CD14-positive monocyte (primary cell): ENCODE measurements at regions not wholly inside any gene's neighbourhood (a gene's known extent, or its start where the extent isn't known, plus 50 kb on each side); places are given as distances from the start of the nearest gene placed in this dataset.

Source experiments
- DNase-seq, 3 donors: peaks; one replicate each; pipeline ENCODE4 v3.0.0-alpha.2; 2011 to 2022
- H2AFZ ChIP-seq: 2 replicates; pipeline ENCODE4 v1.6.0; 2012; ENCODE audit warnings: mild to moderate bottlenecking, low read depth, low read length, inconsistent platforms; ENCODE audit not compliant: insufficient read depth, poor library complexity, severe bottlenecking
- H3K27ac ChIP-seq, 2 donors: 1 replicate in 1 of 2; 2 replicates in 1 of 2; pipeline ENCODE4 v1.5.1; 2012 to 2013; ENCODE audit warnings: low read length in 2 of 2, control low read depth in 1 of 2, inconsistent platforms in 1 of 2, low read depth in 1 of 2, mild to moderate bottlenecking in 1 of 2
- H3K27me3 ChIP-seq, 2 donors: one replicate each; pipeline versions ENCODE4 v1.6.0 to v1.6.1; 2011 to 2013; ENCODE audit warnings: low read length in 2 of 2; ENCODE audit not compliant: control insufficient read depth in 2 of 2, insufficient read depth in 2 of 2
- H3K36me3 ChIP-seq, 2 donors: replicated peaks in 1 of 2; 1 replicate in 1 of 2; 2 replicates in 1 of 2; pipeline versions ENCODE4 v1.5.1 to v1.6.1; 2012 to 2013; ENCODE audit warnings: low read length in 2 of 2, control low read depth in 1 of 2, inconsistent platforms in 1 of 2, mild to moderate bottlenecking in 1 of 2; ENCODE audit not compliant: insufficient read depth in 2 of 2, control insufficient read depth in 1 of 2
- H3K4me1 ChIP-seq, 2 donors: 1 replicate in 1 of 2; 2 replicates in 1 of 2; pipeline versions ENCODE4 v1.5.1 to v1.6.1; 2012 to 2013; ENCODE audit warnings: low read length in 2 of 2, control low read depth in 1 of 2, inconsistent platforms in 1 of 2, mild to moderate bottlenecking in 1 of 2, moderate library complexity in 1 of 2; ENCODE audit not compliant: insufficient read depth in 2 of 2, control insufficient read depth in 1 of 2
- H3K4me2 ChIP-seq: replicated peaks from 2 replicates; pipeline ENCODE3; 2012; ENCODE audit warnings: low read length, moderate library complexity, mild to moderate bottlenecking; ENCODE audit not compliant: poor library complexity, severe bottlenecking; ENCODE audit errors: extremely low read depth
- H3K4me3 ChIP-seq, 3 experiments: fragments of 200-600 bp in 1 of 3; sonication (generic) in 1 of 3; replicated peaks in 1 of 3; 1 replicate in 2 of 3; 2 replicates in 1 of 3; pipeline ENCODE4 v1.5.1; 2011 to 2013; ENCODE audit warnings: low read length in 3 of 3, mild to moderate bottlenecking in 3 of 3, control low read depth in 2 of 3, low read depth in 2 of 3, inconsistent platforms in 1 of 3, moderate library complexity in 1 of 3
- H3K79me2 ChIP-seq: 2 replicates; pipeline ENCODE4 v1.6.0; 2012; ENCODE audit warnings: mild to moderate bottlenecking, control low read depth, inconsistent platforms, low read length, moderate library complexity; ENCODE audit not compliant: insufficient read depth
- H3K9ac ChIP-seq: 2 replicates; pipeline ENCODE4 v1.6.0; 2017; ENCODE audit warnings: low read length, mild to moderate bottlenecking; ENCODE audit not compliant: insufficient read depth, poor library complexity, severe bottlenecking
- H3K9me3 ChIP-seq, 2 donors: replicated peaks in 1 of 2; 1 replicate in 1 of 2; 2 replicates in 1 of 2; pipeline versions ENCODE4 v1.5.1 to v1.6.1; 2012 to 2013; ENCODE audit warnings: low read length in 2 of 2, control low read depth in 1 of 2; ENCODE audit not compliant: control insufficient read depth in 1 of 2, insufficient read depth in 1 of 2
- H4K20me1 ChIP-seq: 2 replicates; pipeline ENCODE4 v1.6.0; 2012; ENCODE audit warnings: mild to moderate bottlenecking, low read length, control low read depth, moderate library complexity; ENCODE audit not compliant: insufficient read depth
- H3K27ac Mint-ChIP-seq, 7 donors: one replicate each; pipeline ENCODE4 v1.8.0; 2020; ENCODE audit warnings: mild to moderate bottlenecking in 7 of 7, mixed read lengths in 7 of 7, moderate library complexity in 6 of 7, inconsistent platforms in 2 of 7
- H3K27me3 Mint-ChIP-seq, 3 donors: one replicate each; pipeline ENCODE4 v1.8.0; 2021 to 2022; ENCODE audit warnings: low read depth in 3 of 3, mild to moderate bottlenecking in 3 of 3, mixed read lengths in 3 of 3, moderate library complexity in 3 of 3, inconsistent platforms in 1 of 3
- H3K36me3 Mint-ChIP-seq, 2 donors: one replicate each; pipeline ENCODE4 v1.8.0; 2020; ENCODE audit warnings: mixed read lengths in 2 of 2, inconsistent platforms in 1 of 2, mild to moderate bottlenecking in 1 of 2
- H3K4me1 Mint-ChIP-seq: one replicate; pipeline ENCODE4 v1.8.0; 2020; ENCODE audit warnings: mild to moderate bottlenecking, mixed read lengths
- H3K4me3 Mint-ChIP-seq, 2 donors: one replicate each; pipeline ENCODE4 v1.8.0; 2020; ENCODE audit warnings: mild to moderate bottlenecking in 2 of 2, mixed read lengths in 2 of 2, moderate library complexity in 1 of 2
- H3K9me3 Mint-ChIP-seq, 7 donors: one replicate each; pipeline ENCODE4 v1.8.0; 2020 to 2022; ENCODE audit warnings: mixed read lengths in 7 of 7, mild to moderate bottlenecking in 6 of 7, moderate library complexity in 6 of 7, inconsistent platforms in 2 of 7
- WGBS: methylation state at CpG from one replicate; pipeline ENCODE4 v1.1.5; 2013; ENCODE audit warnings: missing lambda C conversion rate; ENCODE audit not compliant: insufficient coverage; 5-methylcytosine and 5-hydroxymethylcytosine counted together
- intact Hi-C, 2 donors: fragments of 100-400 bp; cut with micrococcal nuclease; formaldehyde crosslinking; loops; one replicate each; pipeline versions ENCODE4 v1.15.0 to v1.15.1; 2023
- TF ChIP-seq, protein P1 (sequence below): fragments of 200-600 bp; IDR thresholded peaks from one replicate; pipeline ENCODE4 v1.8.0; 2022; ENCODE audit warnings: antibody characterized with exemption, mild to moderate bottlenecking

DNA sequence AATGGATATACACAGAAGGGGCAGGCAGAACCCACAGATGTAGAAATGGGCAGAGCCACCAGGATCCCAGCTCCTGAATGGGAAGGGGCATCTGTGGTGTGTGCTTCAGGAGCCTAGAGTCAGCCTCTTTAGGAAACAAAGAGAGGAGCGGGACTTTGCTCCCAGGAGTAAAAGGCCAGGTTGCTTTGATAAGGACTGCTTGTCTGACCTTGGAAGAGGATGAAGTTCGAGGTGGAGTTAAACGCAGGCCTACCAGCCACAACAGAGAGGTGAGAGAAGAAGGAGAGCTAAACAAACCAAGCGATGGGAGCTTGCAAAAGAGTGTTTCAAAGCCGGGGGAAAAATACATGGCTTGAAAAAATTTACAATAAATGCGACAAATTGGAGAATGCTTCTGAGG, 49.9 kb upstream of the TMPRSS2 start:
- Histone ChIP-seq H3K4me3 (no peak overlapping the region), H3K27me3 (no peaks in the 10 kb centered on the region), H3K4me2 (no peak overlapping the region), H3K4me1 (no peaks in the 10 kb centered on the region), H3K79me2 (no peaks in the 10 kb centered on the region), H3K36me3 (no peaks in the 10 kb centered on the region), H3K9me3 (no peaks in the 10 kb centered on the region), H3K27ac (no peak overlapping the region), H2AFZ (no peak overlapping the region), H3K9ac (no peak overlapping the region), H4K20me1 (no peaks in the 10 kb centered on the region)
- no peak for DNase-seq
- Mint-ChIP-seq H3K9me3 (peaks cover 0 to 2% (median 0%) of the 10 kb centered on the region in 7 donors), H3K4me3 (peak overlapping the region in 1 of 2 donors; percentile 43), H3K27ac (no peak overlapping the region), H3K4me1 (no peaks in the 10 kb centered on the region), H3K36me3 (no peaks in the 10 kb centered on the region), H3K27me3 (peaks cover 6% of the 10 kb centered on the region in 3 donors)
- intact Hi-C loops: no loop called here
- TF ChIP-seq, protein P1, sequence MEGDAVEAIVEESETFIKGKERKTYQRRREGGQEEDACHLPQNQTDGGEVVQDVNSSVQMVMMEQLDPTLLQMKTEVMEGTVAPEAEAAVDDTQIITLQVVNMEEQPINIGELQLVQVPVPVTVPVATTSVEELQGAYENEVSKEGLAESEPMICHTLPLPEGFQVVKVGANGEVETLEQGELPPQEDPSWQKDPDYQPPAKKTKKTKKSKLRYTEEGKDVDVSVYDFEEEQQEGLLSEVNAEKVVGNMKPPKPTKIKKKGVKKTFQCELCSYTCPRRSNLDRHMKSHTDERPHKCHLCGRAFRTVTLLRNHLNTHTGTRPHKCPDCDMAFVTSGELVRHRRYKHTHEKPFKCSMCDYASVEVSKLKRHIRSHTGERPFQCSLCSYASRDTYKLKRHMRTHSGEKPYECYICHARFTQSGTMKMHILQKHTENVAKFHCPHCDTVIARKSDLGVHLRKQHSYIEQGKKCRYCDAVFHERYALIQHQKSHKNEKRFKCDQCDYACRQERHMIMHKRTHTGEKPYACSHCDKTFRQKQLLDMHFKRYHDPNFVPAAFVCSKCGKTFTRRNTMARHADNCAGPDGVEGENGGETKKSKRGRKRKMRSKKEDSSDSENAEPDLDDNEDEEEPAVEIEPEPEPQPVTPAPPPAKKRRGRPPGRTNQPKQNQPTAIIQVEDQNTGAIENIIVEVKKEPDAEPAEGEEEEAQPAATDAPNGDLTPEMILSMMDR: no peak
- 83% methylated on average over 4 of the region's 6 CpGs for WGBS
